ENCODE measurements at regions not wholly inside any gene's neighbourhood (a gene's known extent, or its start where the extent isn't known, plus 50 kb on each side); places are given as distances from the start of the nearest gene placed in this dataset.

DNA sequence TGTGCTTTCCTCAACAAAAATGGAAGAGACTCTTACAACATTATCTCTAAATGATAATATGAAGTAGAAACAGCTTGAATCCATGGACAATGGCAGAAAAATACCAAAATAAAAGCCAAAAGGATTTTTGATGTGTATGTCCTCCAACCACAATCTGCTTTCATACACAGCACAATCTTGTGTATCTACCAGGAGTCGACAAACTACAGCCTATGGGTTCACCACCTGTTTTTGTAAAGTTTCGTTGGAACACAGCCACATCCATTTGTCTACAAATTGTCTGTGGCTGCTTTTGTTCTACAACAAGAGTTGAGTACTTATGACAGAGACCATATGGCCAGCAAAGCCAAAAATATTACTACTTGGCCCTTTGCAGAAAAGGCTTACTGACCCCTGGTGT is 88.7 kb upstream of the UBE2E2 start:
- Histone ChIP-seq H3K9me3 (no peaks in the 10 kb centered on the region), H3K36me3 (no peaks in the 10 kb centered on the region), H3K4me1 (ENCODE audit: control insufficient read depth in 1 of 2, low read depth in 2 of 2) (peaks cover 10 to 44% of the 10 kb centered on the region in 2 donors), H3K27ac (no peak overlapping the region), H3K4me3 (no peak overlapping the region), H3K27me3 (replicated peaks; ENCODE audit: insufficient read depth) (no peaks in the 10 kb centered on the region)
- DNase-seq (ENCODE audit: low spot score) (no peak), ATAC-seq (ENCODE audit: insufficient number of reproducible peaks, low FRiP score, low read depth) (no peak)
- TF ChIP-seq, protein P1, sequence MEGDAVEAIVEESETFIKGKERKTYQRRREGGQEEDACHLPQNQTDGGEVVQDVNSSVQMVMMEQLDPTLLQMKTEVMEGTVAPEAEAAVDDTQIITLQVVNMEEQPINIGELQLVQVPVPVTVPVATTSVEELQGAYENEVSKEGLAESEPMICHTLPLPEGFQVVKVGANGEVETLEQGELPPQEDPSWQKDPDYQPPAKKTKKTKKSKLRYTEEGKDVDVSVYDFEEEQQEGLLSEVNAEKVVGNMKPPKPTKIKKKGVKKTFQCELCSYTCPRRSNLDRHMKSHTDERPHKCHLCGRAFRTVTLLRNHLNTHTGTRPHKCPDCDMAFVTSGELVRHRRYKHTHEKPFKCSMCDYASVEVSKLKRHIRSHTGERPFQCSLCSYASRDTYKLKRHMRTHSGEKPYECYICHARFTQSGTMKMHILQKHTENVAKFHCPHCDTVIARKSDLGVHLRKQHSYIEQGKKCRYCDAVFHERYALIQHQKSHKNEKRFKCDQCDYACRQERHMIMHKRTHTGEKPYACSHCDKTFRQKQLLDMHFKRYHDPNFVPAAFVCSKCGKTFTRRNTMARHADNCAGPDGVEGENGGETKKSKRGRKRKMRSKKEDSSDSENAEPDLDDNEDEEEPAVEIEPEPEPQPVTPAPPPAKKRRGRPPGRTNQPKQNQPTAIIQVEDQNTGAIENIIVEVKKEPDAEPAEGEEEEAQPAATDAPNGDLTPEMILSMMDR (IDR thresholded peaks at IDR 0.05), result no peak

DNA sequence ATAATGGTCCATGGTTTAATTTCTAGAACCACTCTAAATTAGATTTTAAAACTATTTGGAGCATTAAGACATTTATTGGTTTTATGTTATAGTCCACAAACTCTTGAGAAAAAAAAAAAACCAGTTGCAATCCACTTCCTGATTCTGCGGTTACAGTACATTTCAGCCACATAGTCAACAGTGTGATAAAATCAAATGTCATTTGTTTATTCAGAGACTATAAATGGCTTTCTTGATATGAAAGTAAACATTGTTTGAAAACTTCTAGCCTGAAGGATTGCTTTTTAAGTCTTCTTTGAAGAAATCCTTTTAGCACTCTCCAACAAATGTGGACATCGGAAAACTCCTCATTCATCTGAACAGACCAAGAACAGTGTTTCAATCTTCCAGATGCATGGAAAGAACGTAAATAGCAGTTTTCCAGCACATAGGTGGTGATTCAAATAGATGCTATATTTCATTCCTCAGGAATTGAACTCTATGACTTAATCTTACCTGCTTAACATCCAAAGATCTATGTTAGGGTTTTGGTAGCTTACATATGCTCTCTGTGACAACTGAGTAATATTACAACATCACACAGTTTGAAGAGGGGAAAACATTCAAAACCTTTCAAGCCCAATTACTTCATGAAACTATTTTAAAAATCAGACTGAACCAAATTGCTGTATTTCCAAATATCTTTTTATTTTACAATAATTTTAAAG is 87.8 kb upstream of the UBE2E2 start:
- Histone ChIP-seq H3K4me1 (ENCODE audit: control insufficient read depth in 1 of 2, low read depth in 2 of 2) (peaks cover 10 to 44% of the 10 kb centered on the region in 2 donors), H3K27ac (no peak overlapping the region), H3K9me3 (no peaks in the 10 kb centered on the region), H3K4me3 (no peak overlapping the region), H3K36me3 (no peaks in the 10 kb centered on the region), H3K27me3 (replicated peaks; ENCODE audit: insufficient read depth) (no peaks in the 10 kb centered on the region)
- ATAC-seq (ENCODE audit: insufficient number of reproducible peaks, low FRiP score, low read depth) (no peak), DNase-seq (ENCODE audit: low spot score) (no peak)
- TF ChIP-seq, protein P1 (IDR thresholded peaks at IDR 0.05), result no peak

DNA sequence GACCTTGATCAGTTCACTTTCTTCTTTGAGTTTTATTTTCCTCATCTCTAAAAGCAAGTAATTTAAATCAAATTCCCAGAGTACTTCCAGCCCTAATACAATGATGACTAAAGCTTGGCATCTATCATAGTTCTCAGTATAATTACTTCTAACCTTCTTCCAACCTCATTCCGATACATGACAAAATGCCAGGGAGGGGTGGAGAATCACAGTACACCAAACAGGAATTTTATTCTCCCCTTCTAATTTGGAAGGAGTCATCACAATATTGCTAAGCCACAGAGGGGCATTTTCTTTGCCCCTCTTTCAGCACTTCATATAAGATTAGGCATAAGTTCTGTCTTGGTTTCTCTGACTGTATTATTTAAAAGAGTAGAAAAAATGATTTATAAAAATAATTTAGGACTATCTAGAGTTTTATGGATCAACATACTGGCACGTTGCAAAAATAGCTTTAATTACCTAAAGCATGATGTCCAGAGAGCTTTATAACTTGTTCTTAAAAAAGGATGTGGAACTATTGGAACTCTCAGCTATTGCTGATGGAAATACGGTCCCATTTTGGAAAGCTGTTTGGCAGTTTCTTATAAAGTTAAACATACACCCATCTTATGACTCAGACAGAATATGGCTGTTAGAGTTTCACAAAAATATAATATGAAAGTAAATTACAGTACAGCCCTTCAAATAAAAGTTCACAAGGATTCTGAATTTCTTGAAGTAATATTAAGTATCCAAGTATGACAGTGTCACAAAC is 86.9 kb upstream of the UBE2E2 start:
- TF ChIP-seq, protein P1 (IDR thresholded peaks at IDR 0.05), result no peak
- Histone ChIP-seq H3K4me3 (no peak overlapping the region), H3K27me3 (replicated peaks; ENCODE audit: insufficient read depth) (no peaks in the 10 kb centered on the region), H3K27ac (no peak overlapping the region), H3K36me3 (no peaks in the 10 kb centered on the region), H3K9me3 (no peaks in the 10 kb centered on the region), H3K4me1 (ENCODE audit: control insufficient read depth in 1 of 2, low read depth in 2 of 2) (peaks cover 10 to 43% of the 10 kb centered on the region in 2 donors)
- ATAC-seq (ENCODE audit: insufficient number of reproducible peaks, low FRiP score, low read depth) (no peak), DNase-seq (ENCODE audit: low spot score) (no peak)

DNA sequence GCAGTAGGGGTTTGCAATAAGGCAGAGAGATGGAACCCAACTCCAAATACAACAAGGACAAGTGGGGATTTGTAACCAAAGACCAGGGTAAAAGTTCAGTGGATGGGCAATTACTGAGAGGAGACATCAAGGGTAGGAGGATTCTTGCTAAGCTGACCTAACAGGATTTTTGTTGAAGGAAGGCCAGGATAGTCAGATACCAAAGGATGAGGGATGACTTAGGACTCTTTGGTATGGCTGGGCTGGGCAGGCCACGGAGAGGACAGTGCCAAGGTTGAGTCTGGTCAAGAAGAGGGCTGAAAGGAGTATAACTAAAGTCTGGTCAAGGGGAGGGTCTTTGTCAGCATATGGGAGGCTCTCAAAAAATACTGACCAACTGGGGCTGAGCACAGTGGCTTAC is 85.3 kb upstream of the UBE2E2 start:
- Histone ChIP-seq H3K27me3 (replicated peaks; ENCODE audit: insufficient read depth) (no peaks in the 10 kb centered on the region), H3K27ac (no peak overlapping the region), H3K9me3 (no peaks in the 10 kb centered on the region), H3K4me1 (ENCODE audit: control insufficient read depth in 1 of 2, low read depth in 2 of 2) (peaks cover 10 to 37% of the 10 kb centered on the region in 2 donors), H3K4me3 (no peak overlapping the region), H3K36me3 (no peaks in the 10 kb centered on the region)
- ATAC-seq (ENCODE audit: insufficient number of reproducible peaks, low FRiP score, low read depth) (no peak), DNase-seq (ENCODE audit: low spot score) (no peak)
- TF ChIP-seq, protein P1 (IDR thresholded peaks at IDR 0.05), result no peak

DNA sequence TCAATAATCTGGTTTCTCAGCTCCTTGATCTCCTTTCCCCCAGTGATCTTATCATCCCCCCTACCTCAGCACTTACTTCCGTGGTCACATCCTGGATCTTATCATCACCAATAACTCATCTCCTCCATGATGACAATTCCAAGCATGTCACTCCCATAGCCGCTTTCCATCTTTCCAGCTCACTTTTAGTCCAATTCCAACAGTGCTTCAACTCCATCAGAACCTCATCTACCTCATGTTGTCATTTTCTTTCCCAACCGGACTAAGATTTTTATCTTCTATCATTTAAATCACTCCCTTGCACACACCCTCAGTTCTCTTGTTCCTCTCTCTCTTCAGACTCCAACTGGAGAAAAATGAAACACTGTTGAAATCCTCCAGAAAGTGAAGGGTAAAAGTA is 75.9 kb upstream of the UBE2E2 start:
- no peaks in the 10 kb centered on the region for H3K36me3 ChIP-seq
- H3K4me3 ChIP-seq, result no peak overlapping the region
- H3K4me1 ChIP-seq (ENCODE audit: control insufficient read depth in 1 of 2, low read depth in 2 of 2), result no peaks in the 10 kb centered on the region
- TF ChIP-seq, protein P1 (IDR thresholded peaks at IDR 0.05), result no peak
- ATAC-seq (ENCODE audit: insufficient number of reproducible peaks, low FRiP score, low read depth) (no peak), DNase-seq (ENCODE audit: low spot score) (no peak)
- H3K27me3 ChIP-seq (replicated peaks; ENCODE audit: insufficient read depth), result no peaks in the 10 kb centered on the region
- H3K9me3 ChIP-seq, result no peaks in the 10 kb centered on the region
- H3K27ac ChIP-seq, result no peak overlapping the region

Data from thoracic aorta (tissue), 2 donors.